SH-SY5Y (cell line): ENCODE measurements at regions not wholly inside any gene's neighbourhood (a gene's known extent, or its start where the extent isn't known, plus 50 kb on each side); places are given as distances from the start of the nearest gene placed in this dataset.

Experiments
- GATA2 ChIP-seq: IDR thresholded peaks from 2 replicates; pipeline ENCODE4 v1.6.1; 2011; ENCODE audit warnings: mild to moderate bottlenecking, low read depth, low read length
- GATA3 ChIP-seq: IDR thresholded peaks from 2 replicates; pipeline ENCODE4 v1.6.1; 2011; ENCODE audit warnings: low read depth, mild to moderate bottlenecking, low read length, moderate library complexity

- no peak for TF ChIP-seq GATA2
- no peak for TF ChIP-seq GATA3
These were observed 69.8 kb downstream of the NCOR2 start for GRCh38 chr12:124497658-124498057.
